GM21576 (cell line): ENCODE measurements at regions not wholly inside any gene's neighbourhood (a gene's known extent, or its start where the extent isn't known, plus 50 kb on each side); places are given as distances from the start of the nearest gene placed in this dataset.
A peak's percentile ranks its signal among the peaks of the same experiment; 100 is the strongest.
"Not testable (repeated sequence)": the region's sequence is repeated elsewhere in the genome, so short reads cannot be mapped to it uniquely, and the experiment has no call there.

Experiments
- ATAC-seq: cut with Tn5 transposase; IDR thresholded peaks from one replicate; pipeline ENCODE4 v1.9.1; 2021; ENCODE audit warnings: mild to moderate bottlenecking, moderate library complexity; ENCODE audit not compliant: unreplicated experiment

DNA sequence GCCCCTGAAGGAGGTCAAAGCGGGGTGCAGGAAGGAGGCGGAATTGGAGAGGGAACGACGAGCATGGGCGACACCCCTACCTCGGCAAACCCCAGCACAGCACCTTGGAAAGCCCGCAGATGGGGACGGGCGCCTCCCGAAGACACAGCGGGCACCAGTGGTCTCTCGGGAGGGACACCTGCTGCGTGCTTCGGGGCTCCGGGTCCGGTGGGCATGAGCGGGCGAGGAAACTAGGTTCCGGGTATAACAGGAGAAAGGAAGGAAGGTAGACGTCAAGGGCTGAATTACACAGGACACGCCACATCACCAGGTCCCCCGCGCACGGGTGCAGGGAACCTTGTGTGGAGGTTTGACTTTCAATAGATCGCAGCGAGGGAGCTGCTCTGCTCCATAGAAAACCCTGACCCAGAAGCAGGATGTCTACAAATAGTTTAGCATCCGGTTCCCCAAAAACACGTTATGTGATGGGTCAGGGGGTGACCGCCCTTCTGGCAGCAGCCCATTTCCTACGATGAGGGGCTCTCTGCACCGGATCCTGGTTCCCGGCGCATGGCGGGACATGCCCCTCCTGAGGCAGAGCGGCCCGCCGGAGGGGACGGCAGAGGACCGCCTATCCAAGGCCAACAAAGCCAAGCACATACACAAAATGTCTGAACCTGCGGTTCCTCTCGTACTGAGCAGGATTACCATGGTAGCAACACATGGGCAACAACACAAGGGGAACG is 196.9 kb downstream of the ALG10 start:
- ATAC-seq: peak; percentile 8

DNA sequence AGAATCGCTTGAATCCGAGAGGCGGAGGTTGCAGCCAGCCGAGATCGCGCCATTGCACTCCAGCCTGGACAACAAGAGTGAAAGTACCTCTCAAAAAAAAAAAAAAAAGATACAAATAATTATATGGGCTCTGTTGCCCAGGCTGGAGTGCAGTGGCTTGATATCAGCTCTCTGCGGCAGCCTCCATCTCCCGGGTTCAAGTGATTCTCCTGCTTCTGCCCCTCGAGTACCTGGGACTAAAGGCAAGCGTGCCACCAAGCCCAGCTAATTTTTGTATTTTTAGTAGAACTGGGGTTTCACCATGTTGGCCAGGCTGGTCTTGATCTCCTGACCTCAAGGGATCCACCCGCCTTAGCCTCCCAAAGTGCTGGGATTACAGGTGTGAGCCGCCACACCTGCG is 197.8 kb downstream of the ALG10 start:
- ATAC-seq: not testable (repeated sequence)

DNA sequence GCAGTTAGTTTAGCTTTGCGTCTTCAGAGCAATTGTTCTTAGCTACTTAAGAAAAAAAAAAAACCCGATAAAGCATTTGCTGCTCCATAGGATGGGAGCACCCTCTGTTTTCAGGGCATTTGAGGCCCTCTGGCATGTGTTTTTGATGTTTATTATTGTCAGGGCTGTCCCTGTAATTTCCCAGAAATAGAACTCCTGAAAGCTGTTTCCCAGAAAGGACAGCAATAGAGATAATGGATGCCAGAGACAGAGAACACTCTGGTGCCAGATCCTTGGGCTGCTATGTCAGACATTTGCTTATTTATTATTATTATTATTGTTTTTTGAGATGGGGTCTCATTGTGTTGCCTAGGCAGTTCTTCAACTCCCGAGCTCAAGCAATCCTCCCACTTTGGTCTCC is 201.3 kb downstream of the ALG10 start:
- no peak for ATAC-seq

DNA sequence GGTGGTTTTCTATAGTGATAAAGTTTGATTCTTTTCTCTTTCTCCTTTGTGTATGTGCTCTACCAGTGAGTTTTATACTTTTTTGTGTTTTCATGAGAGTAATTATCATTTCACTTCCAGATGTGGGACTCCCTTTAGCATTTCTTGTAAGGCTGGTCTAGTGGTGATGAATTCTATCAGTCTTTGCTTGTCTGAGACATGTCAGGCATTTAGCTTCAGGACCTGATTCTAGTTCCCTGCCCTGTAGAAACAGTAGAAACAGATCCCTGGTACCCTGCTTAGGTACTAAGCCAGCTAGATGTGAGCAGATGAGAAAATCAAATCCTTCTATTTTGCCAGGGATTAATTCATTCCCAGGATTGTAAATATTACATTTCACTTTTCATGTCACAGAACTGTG is 203.7 kb downstream of the ALG10 start:
- not testable (repeated sequence) for ATAC-seq

DNA sequence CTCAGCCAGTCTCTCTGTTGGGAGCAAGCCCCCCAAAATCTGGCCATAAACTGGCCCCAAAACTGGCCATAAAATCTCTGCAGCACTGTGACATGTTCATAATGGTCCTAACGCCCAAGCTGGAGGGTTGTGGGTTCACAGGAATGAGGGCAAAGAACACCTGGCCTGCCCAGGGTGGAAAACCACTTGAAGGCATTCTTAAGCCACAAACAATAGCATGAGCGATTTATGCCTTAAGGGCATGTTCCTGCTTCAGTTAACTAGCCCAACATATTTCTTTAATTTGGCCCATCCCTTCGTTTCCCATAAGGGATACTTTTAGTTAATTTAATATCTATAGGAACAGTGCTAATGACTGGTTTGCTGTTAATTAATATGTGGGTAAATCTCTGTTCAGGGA is 205.8 kb downstream of the ALG10 start:
- not testable (repeated sequence) for ATAC-seq

DNA sequence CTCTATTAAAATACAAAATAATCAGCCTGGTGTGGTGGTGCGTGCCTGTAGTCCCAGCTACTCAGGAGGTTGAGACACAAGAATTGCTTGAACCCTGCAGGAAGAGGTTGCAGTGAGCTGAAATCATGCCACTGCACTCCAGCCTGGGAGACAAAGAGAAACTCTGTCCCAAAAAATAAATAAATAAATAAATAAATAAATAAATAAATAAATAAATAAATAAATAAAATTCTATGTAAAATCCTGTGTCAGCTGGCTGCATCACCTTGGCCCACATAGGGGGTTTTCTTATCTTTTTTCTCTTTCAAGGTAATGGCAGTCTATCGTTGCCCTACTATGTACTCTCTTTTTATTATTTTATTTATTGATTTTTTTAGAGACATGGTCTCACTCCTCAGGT is 206.7 kb downstream of the ALG10 start:
- ATAC-seq: not testable (repeated sequence)

DNA sequence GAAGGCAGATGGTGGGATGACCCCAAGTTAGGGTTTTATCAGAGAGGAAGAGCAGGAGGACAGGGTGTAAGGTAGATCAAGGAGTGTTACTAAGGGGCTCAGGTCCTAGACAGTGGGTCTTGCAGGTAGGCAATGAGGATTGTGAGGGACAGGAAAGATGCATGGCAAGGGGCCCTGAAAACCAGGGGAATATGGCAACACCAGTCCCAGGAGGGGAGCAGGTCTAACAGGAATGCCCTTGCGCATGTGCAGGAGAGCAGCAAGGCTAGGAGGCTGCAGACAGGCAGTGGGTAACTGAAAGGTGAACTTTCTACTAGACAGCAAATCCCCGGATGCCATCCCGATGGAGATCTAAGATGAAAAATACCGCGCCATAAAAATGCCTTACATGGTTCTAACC is 211.3 kb downstream of the ALG10 start:
- ATAC-seq: no peak

DNA sequence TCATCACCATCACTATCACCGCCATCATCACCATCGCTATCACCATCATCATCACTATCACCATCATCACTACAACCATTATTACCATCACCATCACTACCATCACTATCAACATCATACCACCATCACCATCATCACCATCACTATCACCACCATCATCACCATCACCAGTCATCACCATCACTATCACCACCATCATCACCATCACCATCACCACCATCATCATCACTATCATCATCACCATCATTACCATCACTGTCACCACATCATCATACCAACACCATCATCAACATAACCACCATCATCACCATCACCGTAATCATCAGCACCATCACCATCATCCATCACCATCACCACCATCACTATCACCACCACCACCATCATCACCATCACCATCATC is 213.8 kb downstream of the ALG10 start:
- no peak for ATAC-seq

DNA sequence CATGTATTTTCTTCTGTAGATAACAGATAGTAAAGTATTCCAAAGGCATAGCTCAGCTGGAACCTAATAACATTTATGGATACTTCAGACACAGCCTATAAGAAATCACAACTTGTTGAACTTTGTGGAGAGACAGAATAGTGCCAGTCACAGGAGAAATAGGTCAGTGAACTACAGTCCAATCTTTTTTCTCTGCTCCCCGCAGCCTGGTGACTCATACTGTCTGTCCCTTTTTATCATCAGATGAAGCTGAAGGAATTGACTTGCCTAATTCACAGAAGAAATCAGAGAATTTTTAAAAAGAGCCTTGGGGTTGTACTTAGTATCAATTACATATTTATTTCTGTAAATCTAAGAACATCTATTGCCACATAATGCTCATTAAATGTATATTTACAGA is 222.3 kb downstream of the ALG10 start:
- no peak for ATAC-seq

DNA sequence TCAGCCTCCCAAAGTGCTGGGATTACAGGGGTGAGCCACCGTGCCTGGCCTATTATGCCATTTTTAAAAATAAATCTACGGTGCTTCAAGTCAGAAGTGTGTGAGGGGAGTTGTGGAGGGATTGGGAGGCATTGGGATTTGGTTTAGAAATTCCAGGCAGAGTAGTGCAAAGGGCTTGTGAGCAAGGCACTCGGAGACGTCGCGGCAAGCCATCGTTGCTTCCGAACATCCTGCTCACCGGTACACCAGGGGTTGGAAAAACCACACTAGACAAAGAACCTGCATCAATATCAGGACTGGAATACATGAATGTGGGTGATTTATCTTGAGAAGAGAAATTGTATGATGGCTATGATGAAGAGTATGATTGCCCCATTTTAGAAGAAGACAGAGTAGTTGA is 227.0 kb downstream of the ALG10 start:
- ATAC-seq: no peak

DNA sequence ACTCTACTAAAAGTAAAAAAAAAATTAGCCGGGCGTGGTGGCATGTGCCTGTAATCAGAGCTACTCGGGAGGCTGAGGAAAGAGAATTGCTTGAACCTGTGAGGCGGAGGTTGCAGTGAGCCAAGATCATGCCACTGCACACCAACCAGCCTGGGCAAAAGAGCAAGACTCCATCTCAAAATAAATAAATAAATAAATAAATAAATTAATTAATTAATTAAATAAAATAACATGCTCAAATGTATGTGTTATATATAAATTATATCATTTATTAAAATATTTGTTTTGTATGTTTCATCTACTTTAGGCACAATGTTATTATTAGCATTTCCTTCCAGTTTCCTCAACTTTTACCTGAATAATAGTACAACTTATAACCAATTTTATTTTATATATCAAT is 229.6 kb downstream of the ALG10 start:
- ATAC-seq: not testable (repeated sequence)

DNA sequence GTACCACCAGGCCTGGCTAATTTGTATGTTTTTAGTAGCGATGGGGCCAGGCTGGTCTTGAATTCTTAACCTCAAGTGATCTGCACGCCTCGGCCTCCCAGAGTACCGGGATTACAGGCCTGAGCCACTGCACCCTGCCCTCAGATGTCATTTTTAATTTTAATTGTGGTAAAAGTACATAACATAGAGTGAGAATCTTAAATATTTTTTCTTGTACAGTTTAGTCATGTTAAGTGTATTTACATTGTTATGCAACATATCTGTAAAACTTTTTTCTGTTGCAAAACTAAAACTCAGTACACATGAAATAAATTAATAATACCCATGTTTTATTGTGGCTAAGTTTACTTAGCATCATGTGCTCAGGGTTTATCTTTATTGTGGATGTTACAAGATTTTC is 231.4 kb downstream of the ALG10 start:
- ATAC-seq: no peak

DNA sequence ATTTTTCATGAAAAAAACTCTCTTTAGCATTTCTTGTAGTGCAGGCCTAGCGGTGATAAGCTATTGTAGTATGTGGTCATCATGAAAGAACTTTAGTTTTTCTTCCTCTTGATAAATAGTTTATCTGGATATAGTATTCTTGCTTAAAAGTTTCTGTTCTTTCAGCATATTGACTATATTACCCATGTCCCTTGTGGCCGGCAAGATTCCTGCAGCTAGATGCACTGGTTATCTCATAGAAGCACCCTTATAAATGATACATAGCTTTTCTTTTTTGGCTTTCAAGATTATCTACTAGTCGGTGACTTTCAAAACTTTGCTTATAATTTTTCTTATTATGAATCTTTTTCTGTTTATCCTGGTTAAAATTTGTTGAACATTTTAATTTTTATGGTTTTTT is 234.8 kb downstream of the ALG10 start:
- ATAC-seq: no peak

DNA sequence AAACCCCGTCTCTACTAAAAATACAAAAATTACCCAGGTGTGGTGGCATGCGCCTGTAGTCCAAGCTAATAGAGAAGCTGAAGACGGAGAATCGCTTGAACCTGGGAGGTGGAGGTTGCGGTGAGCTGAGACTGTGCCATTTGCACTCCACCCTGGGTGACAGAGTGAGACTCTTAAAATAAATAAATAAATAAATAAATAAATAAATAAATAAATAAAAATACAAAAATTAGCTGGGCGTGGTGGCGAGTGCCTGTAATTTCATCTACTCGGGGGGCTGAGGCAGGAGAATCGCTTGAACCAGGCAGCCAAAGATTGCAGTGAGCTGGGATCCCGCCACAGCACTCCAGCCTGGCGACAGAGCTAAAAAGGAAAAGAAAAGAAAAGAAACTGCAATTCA is 239.8 kb downstream of the ALG10 start:
- not testable (repeated sequence) for ATAC-seq

DNA sequence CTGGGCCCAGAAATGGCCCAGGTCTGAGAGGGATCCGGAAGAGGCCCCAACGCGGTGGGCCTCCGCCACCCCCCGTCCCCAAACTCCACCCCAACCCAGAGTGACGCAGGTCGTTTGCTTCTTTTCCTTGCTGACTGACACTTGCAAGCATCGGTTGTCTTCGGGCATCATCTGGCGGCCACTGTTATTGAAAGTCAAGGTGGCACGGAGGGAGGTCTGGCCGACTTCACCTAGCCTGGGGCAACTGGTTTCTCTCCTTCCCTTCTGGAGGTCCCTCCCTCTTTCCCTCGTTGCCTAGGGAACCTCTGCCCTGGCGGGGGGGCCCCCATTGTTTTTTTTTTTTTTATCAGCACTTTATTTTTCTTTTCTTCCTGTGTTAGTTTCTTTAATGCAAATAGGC is 241.8 kb downstream of the ALG10 start:
- no peak for ATAC-seq

DNA sequence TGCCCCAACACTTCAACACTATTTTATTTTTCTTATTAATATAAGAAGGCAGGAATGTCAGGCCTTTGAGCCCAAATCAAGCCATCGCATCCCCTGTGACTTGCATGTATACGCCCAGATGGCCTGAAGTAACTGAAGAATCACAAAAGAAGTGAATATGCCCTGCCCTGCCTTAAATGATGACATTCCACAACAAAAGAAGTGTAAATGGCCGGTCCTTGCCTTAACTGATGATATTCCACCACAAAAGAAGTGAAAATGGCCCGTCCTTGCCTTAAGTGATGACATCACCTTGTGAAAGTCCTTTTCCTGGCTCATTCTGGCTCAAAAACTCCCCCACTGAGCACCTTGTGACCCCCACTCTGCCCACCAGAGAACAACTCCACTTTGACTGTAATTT is 251.4 kb downstream of the ALG10 start:
- ATAC-seq: not testable (repeated sequence)

DNA sequence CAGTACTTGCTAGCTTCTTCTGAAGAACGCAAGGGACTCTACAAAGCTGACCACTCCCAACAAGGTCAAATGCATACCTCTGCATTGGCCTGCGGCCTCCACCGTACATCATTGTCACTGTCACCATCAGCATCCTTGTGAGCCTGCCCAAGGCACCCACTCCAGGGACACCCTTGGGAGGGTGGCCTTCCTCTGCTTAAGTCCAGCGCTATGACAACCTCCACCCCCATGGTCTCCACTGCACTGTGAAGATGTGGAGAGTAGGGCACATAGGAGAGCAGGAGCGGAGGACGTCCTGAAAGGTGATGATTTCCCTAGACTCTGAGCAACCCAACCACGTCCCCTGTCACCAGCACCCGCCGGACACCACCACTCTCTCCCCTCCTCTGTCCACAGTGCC is 252.8 kb downstream of the ALG10 start:
- no peak for ATAC-seq

DNA sequence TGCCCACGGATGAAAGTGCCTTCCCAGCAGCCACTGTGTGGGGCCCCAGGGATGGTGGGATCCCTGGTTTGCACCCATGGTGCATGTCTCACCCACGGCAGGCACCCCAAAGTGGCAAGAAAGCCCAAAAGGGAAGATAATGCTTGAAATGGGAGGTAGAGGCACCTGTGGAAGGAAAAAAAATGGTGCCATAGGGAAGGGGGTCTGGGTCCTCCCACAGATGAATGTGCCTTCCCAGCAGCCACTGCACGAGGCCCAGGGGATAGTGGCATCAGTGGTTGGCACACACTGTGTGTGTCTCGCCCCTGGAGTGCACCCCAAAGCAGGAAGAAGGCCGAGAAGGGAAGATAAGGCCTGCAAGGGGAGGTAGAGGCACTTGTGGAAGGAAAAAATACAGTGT is 264.2 kb downstream of the ALG10 start:
- no peak for ATAC-seq

DNA sequence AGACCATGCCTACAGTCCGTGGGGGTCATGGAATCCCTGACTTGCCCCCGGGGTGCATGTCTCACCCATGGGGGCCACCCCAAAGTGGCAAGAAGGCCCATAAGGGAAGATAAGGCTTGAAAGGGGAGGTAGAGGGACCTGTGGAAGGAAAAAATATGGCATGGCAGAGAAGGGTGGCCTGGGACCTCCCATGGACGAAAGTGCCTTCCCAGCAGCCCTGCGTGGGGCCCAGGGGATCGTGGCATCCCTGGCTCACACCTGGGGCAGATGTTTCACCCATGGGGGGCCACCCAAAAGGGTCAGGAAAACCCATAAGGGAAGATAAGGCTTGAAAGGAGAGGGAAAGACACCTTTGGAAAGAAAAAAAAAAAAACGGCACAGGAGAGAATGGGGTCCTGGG is 264.6 kb downstream of the ALG10 start:
- ATAC-seq: no peak

DNA sequence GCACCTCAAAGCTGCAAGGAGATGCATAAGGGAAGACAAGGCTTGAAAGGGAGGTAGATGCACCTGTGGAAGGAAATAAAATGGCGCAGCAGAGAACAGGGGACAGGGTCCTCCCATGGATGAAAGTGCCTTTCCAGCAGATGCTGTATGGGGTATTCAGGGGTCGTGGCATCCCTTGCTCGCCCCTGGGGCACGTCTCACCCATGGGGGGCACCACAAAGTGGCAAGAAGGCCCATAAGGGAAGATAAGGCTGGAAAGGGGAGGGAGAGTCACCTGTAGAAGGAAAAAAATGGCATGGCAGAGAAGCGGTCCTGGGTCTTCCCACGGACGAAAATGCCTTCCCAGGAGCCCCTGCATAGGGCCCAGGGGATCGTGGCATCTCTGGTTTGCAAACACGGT is 265.1 kb downstream of the ALG10 start:
- no peak for ATAC-seq

DNA sequence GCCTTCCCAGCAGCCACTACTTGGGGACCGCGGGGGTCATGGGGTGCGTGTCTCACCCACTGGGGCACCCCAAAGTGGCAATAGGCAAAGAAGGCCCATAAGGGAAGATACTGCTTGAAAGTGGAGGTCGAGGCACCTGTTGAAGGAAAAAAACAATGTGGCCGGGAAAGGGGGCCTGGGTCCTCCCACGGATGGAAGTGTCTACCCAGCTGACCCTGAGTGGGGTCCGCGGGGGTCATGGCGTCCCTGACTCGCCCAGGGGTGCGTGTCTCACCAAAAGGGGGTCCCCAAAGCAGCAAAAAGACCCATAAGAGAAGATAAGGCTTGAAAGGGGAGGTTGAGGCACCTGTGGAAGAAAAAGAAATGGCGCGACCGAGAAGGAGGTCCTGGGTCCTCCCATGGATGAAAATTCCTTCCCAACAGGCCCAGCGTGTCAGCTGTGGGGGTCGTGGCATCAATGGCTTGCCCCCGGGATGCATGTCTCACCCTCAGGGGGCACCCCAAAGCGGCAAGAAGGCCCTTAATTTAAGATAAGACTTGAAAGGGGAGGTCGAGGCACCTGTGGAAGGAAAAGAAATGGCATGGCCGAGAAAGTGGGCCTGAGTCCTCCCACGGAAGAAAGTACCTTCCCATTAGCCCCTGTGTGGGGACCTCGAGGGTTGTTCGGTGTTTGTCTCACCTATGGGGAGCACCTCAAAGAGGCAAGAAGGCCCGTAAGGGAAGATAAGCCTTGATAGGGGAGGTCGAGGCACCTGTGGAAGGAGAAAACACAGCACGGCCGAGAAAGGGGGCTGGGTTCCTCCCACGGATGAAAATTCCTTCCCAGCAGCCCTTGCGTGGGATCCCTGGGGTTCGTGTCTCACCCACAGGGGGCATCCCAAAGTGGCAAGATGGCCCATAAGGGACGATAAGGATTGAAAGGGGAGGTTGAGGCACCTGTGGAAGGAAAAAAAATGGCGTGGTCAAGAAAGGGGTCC is 266.0 kb downstream of the ALG10 start:
- no peak for ATAC-seq

DNA sequence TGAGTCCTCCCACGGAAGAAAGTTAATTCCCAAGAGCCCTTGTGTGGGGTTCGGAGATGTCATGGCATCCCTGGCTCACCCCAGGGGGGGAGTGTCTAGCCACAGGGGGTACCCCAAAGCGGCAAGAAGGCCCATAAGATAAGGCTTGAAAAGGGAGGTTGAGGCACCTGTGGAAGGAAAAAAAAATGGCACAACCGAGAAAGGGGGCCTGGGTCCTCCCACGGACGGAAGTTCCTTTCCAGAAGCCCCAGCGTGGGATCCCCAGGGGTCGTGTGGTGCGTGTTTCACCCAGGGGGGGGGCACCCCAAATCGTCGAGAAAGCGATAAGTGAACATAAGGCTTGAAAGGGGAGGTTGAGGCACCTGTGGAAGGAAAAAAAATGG is 266.7 kb downstream of the ALG10 start:
- no peak for ATAC-seq
